Dermis blood vessel endothelial cell (primary cell): ENCODE measurements at regions not wholly inside any gene's neighbourhood (a gene's known extent, or its start where the extent isn't known, plus 50 kb on each side); places are given as distances from the start of the nearest gene placed in this dataset.

Source experiments
- DNase-seq: peaks from one replicate; pipeline ENCODE4 v3.0.0; 2010

DNA sequence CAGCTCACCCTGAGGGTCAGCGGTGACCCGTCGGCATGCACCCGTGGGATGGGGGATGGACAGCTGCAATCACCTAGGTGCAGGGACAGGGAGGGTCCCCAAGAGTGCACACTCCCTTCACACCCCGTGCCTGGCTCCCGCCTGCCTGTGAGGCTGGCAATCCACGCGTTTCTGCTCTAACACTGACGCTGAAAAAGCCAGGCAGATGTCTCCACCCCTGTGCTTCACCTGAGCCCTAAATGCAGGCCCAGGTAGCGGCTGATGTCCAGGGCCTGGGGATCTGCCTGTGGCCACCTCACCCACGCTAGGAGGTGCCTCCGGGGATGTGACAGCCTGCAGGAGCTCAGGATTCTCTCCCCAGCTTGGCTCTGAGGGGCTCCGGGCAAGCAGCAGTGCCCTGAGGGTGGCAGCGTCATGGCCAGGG, 212.0 kb upstream of the SALL3 start:
- no peak for DNase-seq

DNA sequence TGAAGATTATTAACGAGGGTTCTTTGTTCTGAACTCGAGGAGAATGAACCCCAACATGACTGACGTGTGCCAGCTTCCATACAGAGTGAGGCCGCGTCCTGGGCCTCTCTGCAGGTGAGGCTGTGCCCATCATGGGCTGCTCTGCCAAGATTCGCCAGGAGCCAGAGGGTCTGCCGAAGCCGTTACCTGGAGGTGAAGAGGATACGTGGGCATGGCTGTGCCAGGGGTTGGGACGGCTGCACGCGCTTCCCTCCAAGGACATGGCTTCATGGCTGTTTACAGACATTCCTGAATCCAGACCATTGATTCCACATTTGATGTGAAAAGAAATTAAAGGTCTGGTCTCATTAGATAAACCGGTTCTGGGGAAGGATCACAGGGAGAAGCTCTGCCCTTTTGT, 211.4 kb upstream of the SALL3 start:
- DNase-seq: no peak

DNA sequence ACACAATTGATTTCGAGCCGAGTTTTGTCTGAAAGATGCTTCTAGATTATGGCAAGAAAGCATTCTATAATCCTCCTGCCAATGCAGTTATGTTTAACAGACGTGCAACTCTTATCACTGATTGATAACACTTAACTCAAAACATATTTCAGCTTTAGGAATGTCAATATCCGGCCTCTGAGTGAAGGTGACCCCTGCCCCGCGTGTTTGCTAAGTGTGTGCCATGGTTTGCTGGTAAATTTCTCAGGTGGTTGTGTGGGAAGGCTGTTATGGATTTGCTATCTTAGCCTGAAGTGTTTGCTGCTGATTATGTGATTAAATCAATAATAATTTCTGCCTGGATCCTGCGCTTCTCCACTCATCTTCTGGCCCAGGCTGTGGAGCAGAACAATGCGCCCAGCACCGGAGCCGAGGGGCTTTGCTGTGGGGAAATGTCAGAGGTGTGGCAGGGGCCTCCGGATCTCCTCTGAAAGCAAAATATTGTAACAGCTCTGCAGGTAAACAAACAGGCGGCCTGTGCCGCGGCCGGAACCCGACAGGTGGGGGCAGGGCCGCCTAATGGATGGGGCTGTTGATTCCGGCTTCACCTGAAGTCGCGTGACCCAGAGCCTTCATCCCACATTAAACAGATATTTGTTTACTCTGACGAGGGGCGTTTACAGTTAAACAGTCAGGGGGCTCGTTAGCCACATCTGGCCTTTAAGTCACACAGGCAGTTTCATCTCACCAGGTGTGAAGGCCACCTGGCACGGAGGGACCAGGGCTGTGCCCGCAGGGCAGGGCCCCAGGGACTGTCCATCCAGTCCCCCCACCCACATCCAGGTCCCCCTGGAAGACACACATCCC, 210.7 kb upstream of the SALL3 start:
- DNase-seq: no peak

DNA sequence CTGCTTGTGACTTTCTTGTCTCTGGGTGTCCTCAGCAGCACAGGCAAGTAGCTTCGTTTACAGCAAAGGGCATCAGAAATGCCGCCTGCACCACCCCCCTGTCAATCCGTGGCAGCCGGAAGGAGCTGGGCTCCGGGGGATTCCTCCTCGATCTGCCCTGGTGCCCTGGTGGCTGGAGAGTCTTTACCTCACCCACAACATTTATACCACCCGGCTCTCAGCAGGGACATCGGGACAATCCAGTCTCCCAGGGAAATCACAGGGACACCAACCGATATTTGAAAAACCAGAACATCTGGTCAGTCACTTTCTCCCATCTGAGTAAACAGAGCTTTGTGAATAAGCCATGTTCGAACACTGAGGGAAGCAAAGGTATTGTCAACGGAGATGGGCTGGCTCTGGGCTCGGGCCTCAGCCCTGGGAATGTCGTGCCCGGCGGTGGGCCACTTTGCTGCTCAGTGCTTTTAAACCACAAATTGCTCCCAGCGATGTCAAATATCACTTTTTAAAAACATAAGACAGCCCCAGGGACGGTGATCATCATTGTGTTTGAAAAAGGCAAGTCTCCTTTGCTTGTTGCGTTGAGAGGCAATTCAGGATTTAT, 210.0 kb upstream of the SALL3 start:
- no peak for DNase-seq

DNA sequence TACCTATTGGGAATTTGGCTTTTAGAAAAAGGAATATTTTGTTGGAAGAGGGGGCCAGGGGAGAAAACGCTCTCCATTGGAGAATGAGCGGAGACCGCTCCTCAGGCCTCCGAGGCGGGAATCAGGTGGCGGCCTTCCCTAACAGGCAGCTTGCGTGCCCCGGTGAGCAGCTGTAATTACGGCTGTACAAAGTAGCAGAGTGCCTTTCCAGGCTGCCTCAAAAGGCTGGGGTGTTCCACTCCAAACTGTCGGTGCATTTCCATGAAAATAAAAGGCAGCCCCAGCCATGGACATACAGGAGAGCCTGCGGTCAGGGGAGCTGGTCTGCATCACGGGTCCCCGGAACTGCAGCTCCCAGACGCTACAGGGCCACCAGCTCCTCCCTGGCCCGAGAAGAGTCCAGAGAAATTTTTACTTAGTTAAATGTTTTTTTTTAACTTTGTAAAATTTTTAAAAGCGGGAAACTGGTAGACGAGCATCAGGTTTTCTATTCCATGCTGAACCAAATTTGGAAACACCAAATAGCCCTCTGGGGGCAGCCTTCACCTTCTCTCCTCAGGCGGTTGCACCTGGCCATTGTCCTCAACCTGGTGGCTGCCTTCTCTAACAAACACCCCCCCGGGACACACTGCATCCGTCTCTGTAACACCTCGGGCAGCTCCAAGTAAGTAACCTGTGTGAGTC, 209.3 kb upstream of the SALL3 start:
- no peak for DNase-seq

DNA sequence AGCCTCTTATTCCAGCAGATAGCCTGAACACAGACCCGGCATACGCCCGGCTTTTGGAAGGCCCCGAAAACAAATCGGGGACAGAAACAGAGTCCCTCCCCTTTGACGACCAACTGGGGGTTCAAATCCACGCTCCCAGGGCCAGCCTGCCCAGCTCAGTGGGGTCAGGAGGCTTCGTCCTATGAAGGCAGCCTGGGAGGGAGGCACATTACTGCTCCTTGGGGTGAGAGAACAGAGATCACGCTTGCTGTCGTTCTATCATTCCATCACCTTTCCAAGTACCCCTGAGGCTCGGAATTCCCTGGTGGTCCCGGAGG, 208.8 kb upstream of the SALL3 start:
- DNase-seq: no peak

DNA sequence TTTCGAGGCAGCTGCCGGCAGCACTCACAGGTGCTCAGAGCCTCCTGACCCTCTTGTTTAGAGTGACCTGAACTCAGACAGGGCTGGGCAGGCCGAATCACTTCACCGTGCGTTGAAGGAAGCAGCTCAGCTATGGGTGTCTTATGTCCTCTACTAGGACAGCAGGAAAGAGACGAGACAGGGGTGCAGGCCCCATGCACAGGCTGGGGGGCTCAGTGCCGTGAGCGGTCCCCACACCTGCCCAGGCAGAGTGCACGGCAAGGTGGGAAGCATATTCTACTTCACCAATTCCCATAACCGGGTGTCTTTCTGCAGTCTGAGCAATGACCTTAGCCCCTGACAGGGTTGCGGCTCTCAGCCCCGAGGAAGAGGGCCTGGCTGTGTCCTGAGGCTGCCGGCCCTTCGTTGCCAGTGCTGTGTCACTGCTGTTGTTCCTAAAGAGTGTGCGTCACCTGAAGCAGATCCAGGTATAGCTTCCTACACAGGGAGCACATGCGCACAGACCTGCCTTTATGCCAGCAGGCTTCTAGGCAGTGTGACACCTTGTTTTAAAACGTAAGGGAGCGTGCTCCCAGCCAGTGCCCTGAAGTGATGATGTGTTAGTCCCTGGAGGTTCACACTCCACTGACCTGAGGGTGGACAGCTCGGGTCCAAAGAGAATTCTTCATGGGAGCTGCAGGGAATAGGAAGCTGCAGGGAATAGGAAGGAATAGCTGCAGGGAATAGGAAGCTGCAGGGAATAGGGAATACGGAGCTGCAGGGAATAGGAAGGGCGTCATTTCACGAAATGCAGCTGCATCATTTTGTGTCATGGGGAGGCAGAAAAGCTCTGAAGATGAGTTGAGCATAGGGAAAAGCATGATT, 207.9 kb upstream of the SALL3 start:
- no peak for DNase-seq

DNA sequence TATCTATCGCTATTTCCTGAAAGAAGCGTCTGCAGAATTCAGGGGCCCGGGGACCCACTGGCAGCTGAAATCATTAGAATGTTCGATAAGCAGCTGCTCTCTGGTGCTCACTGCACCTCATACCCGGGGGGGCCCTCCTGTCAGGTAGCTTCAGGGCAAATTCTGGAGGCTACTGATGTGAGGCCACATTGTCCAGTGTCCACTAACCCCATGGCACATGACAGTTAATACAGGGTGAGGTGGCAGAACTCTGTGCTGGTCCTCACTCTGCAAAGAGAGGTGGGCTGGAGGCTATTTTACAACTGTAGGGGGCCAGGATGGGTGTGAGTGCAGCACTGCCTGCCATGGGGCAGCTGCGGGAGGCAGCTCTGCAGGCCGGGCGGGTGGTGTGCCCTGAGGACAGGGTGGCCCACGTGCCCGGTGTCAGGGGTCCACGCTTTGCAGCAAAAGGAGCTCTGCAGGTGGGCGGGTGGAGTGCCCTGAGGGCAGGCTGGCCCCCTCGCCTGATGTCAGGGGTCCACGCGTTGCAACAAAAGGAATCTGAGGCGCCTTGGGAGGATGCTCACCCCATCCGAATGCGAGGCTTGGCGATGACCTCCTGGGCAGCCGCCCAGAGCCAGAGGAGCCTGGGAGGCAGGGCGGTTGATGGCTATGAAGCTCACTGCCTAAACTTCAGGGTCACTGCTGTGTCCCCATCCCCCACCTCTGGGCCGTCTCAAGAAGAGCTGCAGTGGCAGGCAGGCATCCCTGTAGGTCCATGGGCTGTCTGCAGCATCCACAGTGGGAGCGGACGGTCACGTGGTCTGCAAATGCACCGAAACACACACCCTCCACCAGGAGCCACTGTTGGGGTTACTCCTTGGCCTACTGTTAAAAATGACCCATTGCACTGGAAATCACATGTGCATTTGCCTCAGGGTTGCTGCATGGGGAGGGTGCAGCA, 207.0 kb upstream of the SALL3 start:
- no peak for DNase-seq

DNA sequence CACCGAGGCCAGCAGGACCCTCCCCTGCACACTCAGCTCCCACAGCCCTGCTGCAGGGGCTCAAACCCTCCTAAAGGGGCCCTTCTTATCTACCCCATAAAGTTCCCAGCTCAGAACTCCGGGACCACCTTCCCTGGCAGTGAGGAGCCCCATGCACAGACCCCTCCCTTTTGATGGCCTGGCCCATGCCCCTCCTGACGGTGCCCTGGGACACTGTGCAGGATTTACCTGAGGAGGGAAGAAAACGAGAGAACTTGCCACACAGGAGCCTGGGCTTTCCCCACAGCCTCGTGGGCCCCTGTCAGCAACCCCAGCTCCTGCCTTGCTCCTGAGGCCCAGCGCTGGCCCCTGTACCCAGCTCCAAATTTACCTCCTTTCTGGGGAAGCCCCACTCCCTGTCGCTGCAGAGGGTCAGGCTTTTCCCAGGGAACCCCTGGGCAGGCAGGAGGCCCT, 206.3 kb upstream of the SALL3 start:
- no peak for DNase-seq

DNA sequence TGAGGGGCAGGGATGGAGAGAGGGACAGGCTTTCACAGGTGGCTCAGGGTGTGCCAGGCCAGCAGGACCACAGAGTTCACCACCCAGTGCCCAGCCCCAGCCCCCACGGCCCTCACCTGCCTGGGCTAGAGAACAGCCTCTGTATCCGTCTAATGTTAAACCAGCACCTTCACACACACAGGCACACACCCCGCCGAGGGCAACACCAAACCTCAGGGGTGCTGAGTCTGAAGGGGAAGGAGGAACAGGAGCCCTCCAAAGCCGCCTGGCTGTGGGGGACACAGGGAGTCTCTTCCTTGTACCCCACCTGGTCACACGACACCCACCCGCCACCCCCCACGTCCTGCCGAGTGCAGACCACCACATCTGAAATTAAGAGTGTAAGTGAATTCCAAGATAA, 205.8 kb upstream of the SALL3 start:
- DNase-seq: no peak

DNA sequence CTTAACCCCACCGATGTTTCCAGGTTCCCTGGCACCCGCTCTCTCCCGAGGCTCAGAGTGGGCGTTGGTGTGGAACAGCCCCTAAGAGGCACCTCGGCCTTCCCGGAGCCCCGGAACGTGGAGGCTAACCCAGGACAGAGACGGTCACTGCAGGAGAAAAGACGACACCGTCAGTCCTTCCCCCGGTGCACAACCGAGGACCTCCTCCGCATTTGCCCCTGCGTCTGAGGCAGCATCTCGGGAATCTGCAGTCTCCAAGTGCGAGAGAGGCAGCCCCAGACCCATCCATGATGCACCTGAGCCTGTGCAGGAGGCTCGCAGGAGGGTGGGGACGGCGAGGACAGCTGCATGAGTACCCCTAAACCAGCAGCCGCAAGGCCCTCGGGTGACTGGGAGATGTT, 204.9 kb upstream of the SALL3 start:
- DNase-seq: no peak

DNA sequence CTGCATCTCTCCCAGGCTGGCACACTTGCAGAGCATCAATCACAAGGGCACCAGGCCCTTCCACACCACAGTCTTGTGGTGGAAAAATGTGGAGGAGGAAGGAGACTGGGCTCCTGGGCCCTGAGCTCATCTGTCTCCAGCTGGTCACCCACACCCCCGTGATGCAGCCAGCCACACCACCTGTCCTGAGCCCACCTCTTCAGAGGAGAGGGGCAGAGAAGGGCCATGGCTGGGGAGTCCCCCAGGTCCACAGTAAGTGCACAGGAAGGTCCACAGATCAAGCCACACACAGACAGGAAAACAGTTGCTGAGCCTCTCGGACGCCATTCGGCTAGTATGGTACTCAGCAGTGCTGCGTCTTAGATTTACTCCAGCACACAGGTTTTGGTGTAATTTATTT, 203.5 kb upstream of the SALL3 start:
- DNase-seq: no peak

DNA sequence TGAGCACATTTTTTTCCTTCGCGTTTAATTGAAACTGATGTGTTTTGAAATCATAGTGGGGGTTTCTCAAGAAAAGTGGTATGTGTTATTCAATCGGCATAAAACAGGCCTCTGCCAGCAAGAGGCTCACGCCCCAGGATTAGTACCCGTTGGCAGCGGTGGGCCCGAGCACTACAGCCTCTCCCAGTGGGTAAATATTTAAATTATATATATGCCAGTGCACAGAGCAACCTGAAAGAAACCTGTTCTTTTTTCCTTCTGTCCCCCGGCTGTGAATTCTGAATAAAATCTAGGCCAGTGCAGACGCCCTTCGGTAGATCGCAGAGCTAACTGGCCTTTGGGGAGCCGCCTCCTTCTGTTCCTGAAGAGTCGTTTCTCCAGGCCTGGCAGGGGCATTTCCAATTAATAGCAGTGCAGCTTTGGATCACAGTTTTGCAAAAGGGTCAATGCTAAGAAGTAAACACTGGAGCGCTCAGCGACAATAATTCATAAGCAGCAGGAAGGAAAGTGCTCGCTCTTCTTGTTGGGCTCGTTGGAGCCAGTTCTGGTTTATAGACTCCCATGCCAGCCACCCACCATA, 202.8 kb upstream of the SALL3 start:
- no peak for DNase-seq

DNA sequence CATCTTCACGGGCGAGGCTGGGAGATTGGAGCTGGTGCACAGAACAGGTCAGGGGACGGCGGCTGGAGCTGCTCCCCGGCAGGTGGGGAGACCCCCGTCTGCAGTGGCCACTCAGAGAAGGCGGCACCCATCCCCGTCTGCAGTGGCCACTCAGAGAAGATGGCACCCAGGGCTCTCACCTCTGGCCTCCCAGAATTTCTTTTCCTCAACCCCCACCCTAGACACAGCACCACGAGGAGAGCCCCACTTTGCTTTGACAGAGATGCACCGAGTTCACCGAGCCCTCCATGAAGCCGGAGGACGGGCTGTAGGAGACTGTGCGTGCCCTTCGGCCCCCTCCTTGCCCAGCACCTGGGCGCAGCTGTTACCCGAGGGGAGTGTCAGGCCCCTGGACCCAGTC, 201.6 kb upstream of the SALL3 start:
- DNase-seq: no peak

DNA sequence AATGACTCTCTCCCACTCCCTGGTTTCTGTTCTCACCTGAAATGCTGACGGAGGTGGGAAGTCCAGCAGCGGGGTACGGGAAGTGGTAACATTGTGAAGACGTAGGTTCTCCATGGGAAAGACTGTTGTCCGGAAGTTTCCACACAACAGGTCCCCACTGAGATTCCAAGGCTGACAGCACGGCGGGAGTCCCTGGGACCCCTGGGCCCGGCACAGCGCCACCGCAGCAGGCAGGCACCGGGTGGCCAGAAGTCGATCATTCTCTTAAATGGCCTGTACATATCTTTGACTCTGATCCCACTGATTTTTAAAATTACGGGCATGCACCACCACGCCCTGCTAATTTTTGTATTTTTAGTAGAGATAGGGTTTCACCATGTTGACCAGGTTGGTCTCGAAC, 201.0 kb upstream of the SALL3 start:
- DNase-seq: no peak

DNA sequence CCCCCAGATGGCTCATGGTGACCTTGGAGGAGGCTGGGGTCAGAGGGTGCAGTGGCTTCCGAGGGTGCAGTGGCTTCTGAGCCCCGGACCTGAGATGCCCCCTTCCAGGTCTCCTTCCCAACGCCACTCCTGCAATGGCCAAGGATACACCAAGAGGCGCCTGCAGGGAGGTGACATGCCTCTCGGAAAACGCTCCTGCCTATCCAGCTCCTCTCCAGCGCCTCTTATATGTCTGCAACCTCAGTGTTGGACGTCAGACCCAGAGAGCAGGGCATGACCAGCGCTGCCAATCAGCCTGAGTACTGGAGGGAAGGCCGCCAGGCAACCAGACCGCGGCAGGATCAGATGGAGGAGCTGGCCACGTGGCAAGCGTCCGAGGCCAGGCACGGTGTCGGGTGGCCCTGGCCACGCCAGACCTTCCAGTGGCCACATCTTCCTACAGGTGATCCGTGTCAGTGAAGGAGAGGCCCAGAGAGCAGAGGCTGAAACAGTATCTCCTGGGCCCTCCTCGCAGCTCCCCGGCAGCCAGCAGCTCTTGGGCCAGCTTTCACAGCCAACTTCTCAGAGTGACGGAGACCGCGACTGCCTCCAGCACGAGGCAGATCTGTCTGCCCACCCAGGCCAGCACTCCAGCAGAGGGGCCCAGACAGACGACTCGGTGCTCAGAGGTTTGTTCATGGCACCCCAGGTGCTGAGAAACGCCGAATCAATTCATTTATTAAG, 199.5 kb upstream of the SALL3 start:
- no peak for DNase-seq

DNA sequence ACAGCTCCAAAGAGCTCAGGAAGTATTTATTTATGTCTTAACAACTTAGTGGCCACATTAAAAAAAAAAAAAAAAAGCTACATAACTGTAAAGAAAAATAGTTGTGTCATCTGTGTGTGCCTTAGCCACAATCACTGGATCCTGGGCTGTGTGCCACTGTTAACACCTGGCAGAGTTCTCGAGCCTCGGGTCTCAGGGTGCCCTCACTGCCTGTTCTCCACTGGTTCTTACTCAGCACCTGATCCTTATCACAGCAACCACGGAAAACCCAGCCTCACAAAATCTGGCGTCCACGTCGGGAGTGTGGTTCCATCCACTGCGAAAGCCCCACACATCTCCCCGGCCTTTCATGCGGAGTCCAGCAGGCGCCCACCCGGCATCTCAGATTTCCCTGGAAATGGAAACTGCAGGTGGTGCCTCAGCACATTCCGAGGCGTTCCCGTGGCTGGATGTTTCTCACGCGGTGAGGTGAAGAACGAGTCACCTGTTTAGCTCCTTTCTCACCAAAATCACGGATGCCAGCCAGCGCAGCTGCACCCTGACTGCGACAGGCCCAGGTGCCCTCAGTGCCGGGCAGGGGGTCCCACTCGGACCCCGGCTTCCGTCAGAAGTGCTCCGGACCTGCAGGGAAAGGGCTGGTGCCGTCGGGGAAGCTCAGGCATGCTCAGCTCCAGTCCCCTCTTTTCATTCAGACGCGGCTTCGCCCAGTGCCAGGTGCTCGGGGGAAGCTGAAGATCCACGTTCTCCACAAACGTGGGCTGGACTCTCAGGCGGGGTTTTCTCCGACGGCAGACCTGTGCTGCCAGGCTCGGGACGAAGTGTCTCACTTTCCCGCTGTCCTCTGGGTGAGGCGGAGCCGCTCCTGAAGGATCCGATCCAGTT, 198.7 kb upstream of the SALL3 start:
- no peak for DNase-seq

DNA sequence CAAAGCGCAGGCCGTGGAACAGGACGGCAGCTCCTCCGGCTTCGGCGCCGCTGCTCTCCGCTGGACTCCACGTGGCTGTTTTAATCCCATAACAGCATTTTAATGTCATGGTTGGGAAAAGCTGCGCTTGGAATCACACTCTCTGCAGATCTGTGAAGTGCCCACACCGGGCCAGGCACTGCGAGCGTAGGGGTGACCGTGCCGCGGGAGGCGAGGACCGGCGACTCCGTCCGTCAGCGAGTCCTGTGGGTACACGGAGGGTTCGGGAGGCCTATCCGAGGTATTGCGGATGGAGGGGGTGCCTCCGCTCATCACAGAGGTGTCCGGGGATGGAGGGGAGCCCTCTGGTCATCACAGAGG, 198.0 kb upstream of the SALL3 start:
- DNase-seq: no peak

DNA sequence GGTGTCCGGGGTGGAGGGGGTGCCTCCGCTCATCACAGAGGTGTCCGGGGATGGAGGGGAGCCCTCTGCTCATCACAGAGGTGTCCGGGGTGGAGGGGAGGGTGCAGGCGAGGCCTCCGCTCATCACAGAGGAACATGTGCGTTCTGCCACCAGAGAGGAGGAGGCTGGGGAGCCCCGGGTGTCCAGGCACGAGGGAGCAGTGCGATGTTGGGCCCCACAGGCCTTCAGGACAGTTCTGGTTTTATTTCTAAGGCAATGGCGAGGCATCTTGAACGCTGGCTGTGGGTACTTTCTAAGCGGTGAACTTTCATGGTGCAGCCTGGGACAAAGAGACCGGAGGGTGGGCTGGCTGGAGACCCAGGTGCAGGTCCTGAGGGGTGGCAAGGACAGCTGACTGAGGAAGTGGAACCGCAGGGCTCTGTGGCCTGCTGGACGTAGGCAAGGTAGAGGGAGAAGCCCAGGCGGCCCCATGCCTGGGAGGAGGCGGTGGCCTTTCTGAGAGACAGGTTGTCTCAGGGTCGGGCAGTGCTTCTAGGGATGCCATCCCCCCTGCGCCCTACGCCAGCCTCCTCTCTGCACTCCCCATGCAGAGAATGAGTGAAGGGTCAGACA, 196.6 kb upstream of the SALL3 start:
- DNase-seq: no peak
